ENCODE measurements at regions not wholly inside any gene's neighbourhood (a gene's known extent, or its start where the extent isn't known, plus 50 kb on each side); places are given as distances from the start of the nearest gene placed in this dataset.

- no peak for DNase-seq
Measured at GRCh38 chr12:29843036-29843435, 59.3 kb upstream of the TMTC1 start.

DNA sequence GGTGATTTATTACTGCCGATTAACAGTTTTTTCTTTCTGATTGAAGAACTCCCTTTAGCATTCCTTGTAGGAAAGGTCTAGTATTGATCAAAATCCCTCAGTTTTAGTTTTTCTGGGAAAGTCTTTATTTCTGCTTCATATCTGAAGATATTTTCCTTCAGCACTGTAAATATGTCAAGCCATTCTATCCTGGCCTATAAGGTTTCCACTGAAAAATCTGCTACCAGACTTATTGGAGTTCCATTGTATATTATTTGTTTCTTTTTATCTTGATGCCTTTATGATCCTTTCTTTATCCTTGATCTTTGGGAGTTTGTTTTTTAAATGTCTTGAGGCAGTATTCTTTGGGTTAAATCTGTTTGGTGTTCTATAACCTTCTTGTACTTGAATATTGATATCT, 55.0 kb upstream of the TMTC1 start:
- DNase-seq, result no peak
